Lung (tissue), 11 donors: ENCODE measurements at regions not wholly inside any gene's neighbourhood (a gene's known extent, or its start where the extent isn't known, plus 50 kb on each side); places are given as distances from the start of the nearest gene placed in this dataset.

Experiments
- ATAC-seq: fragments of 200-7000 bp; cut with Tn5 transposase; one replicate; pipeline ENCODE4 v1.9.1; 2020; ENCODE audit warnings: moderate number of reproducible peaks; ENCODE audit not compliant: insufficient read depth, low FRiP score
- DNase-seq, 3 donors: peaks; one replicate each; pipeline ENCODE4 v3.0.0-alpha.2; 2013 to 2017
- H3K27ac ChIP-seq, 2 donors: one replicate each; pipeline ENCODE4 v1.5.1; 2013; ENCODE audit warnings: mild to moderate bottlenecking in 2 of 2, moderate library complexity in 2 of 2, control low read depth in 1 of 2, inconsistent platforms in 1 of 2, low read depth in 1 of 2, low read length in 1 of 2
- H3K27me3 ChIP-seq, 3 donors: one replicate each; pipeline ENCODE4 v1.5.1; 2013; ENCODE audit warnings: low read length in 2 of 3; ENCODE audit not compliant: control insufficient read depth in 3 of 3, insufficient read depth in 3 of 3
- H3K36me3 ChIP-seq, 4 donors: one replicate each; pipeline ENCODE4 v1.5.1; 2013; ENCODE audit warnings: low read length in 4 of 4, mild to moderate bottlenecking in 1 of 4, moderate library complexity in 1 of 4; ENCODE audit not compliant: control insufficient read depth in 4 of 4, insufficient read depth in 4 of 4
- H3K4me1 ChIP-seq, 5 donors: one replicate each; pipeline ENCODE4 v1.5.1; 2013; ENCODE audit warnings: low read length in 5 of 5, mild to moderate bottlenecking in 2 of 5, moderate library complexity in 1 of 5; ENCODE audit not compliant: control insufficient read depth in 5 of 5, insufficient read depth in 5 of 5
- H3K4me3 ChIP-seq: one replicate; pipeline ENCODE4 v1.5.1; 2013; ENCODE audit warnings: mild to moderate bottlenecking, control low read depth, moderate library complexity
- H3K9ac ChIP-seq, 2 donors: one replicate each; pipeline ENCODE4 v1.5.1; 2013; ENCODE audit warnings: low read length in 2 of 2, control low read depth in 1 of 2; ENCODE audit not compliant: insufficient read depth in 1 of 2
- H3K9me3 ChIP-seq, 4 donors: one replicate each; pipeline ENCODE4 v1.5.1; 2013; ENCODE audit warnings: low read length in 3 of 4, mild to moderate bottlenecking in 1 of 4, moderate library complexity in 1 of 4; ENCODE audit not compliant: control insufficient read depth in 4 of 4, insufficient read depth in 3 of 4
- CTCF ChIP-seq: IDR thresholded peaks from 2 replicates; pipeline ENCODE4 v1.5.1; 2012; ENCODE audit warnings: mild to moderate bottlenecking; ENCODE audit errors: control extremely low read depth, extremely low read depth
- WGBS, 2 donors: extraction: QIAGEN DNeasy Blood & Tissue Kit; methylation state at CpG; one replicate each; pipeline ENCODE4 v1.1.7; 2013; 5-methylcytosine and 5-hydroxymethylcytosine counted together
- donor health status: control.
- donor health status: control.
- donor health status: Bipolar disorder and iron deficiency.
- donor health status: healthy.
- donor health status: DM: yes; HTN: yes; CAD: no.

GRCh38 chr1:5191470-5191869 is 537.1 kb downstream of the AJAP1 start:
- Histone ChIP-seq H3K4me1 (no peaks in the 10 kb centered on the region), H3K36me3 (no peaks in the 10 kb centered on the region), H3K4me3 (no peak overlapping the region), H3K9ac (no peak overlapping the region), H3K27me3 (no peaks in the 10 kb centered on the region), H3K27ac (no peak overlapping the region), H3K9me3 (peaks cover 0 to 4% (median 0%) of the 10 kb centered on the region in 4 donors)
- DNase-seq, result no peak
- ATAC-seq, result no peak
- no peak for TF ChIP-seq CTCF
- 74 to 82% methylated on average over 6 of the region's 6 CpGs for WGBS, 2 donors

DNA sequence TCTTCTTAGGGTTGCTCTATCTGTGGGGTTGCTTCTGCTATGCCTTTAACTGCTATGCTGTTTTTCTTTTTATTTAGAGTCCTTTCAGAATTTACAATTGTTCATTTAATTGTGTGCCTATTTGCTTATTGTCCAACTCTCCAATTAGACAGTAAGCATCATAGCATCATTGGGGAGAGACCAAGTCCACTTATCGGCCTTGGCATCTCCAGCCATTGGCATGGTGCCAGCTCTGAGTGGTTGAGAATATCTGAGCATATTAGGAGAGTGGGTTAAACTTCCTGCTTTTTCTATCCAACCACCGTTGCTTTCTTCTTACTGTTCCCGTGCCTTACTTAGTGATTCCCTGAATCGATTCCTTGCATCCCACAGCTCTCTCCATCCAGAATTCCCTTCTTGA is 535.0 kb downstream of the AJAP1 start:
- 70 to 79% methylated on average over 4 of the region's 4 CpGs for WGBS, 2 donors

GRCh38 chr1:5165762-5166161 is 511.4 kb downstream of the AJAP1 start:
- DNase-seq (no peak), ATAC-seq (no peak)
- H3K36me3 ChIP-seq, result no peaks in the 10 kb centered on the region
- 70 to 80% methylated on average over 8 of the region's 8 CpGs for WGBS, 2 donors
- no peak for TF ChIP-seq CTCF
- H3K4me1 ChIP-seq, result no peaks in the 10 kb centered on the region
- H3K27me3 ChIP-seq, result no peaks in the 10 kb centered on the region
- no peak overlapping the region for H3K9ac ChIP-seq
- no peak overlapping the region for H3K4me3 ChIP-seq
- peaks cover 0 to 5% (median 0%) of the 10 kb centered on the region in 4 donors for H3K9me3 ChIP-seq
- no peak overlapping the region for H3K27ac ChIP-seq

More for the DNA sequence above, 535.0 kb downstream of the AJAP1 start:
- TF ChIP-seq CTCF, result no peak
- DNase-seq (no peak), ATAC-seq (no peak)
- H3K4me3 ChIP-seq, result no peak overlapping the region
- peaks cover 0 to 3% (median 0%) of the 10 kb centered on the region in 4 donors for H3K9me3 ChIP-seq
- H3K27ac ChIP-seq, result no peak overlapping the region
- H3K4me1 ChIP-seq, result no peaks in the 10 kb centered on the region
- no peaks in the 10 kb centered on the region for H3K27me3 ChIP-seq
- H3K36me3 ChIP-seq, result no peaks in the 10 kb centered on the region
- no peak overlapping the region for H3K9ac ChIP-seq

DNA sequence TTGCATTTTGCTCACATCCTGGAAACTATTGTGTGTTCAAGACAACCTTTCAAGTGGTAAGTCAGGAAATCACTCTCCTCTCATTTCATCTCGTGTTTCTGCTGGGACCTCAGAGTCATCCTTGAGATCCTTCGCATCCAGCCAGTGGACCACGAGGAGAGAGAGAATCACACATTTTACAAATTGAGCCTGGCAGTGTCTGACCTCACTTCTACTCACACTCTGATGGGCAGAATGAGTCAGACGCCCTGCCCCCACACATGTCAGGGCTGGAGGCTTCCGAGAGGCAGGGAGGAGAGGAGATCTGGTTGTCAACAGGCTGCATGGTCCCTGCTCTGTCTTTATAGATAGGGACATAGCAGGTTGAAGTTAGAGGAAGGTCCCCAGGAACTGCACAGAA is 509.7 kb downstream of the AJAP1 start:
- no peaks in the 10 kb centered on the region for H3K4me1 ChIP-seq
- no peak overlapping the region for H3K4me3 ChIP-seq
- DNase-seq (no peak), ATAC-seq (no peak)
- no peaks in the 10 kb centered on the region for H3K27me3 ChIP-seq
- no peak overlapping the region for H3K27ac ChIP-seq
- no peak overlapping the region for H3K9ac ChIP-seq
- H3K36me3 ChIP-seq, result no peaks in the 10 kb centered on the region
- peaks cover 0 to 5% (median 0%) of the 10 kb centered on the region in 4 donors for H3K9me3 ChIP-seq
- WGBS, 2 donors, result 68 to 78% methylated on average over 5 of the region's 5 CpGs
- TF ChIP-seq CTCF, result no peak
